Mammary epithelial cell (primary cell): ENCODE measurements at regions not wholly inside any gene's neighbourhood (a gene's known extent, or its start where the extent isn't known, plus 50 kb on each side); places are given as distances from the start of the nearest gene placed in this dataset.

Experiments used
- CTCF ChIP-seq, 2 donors: IDR thresholded peaks in 1 of 2; conservative IDR thresholded peaks in 1 of 2; 2 replicates each; pipeline ENCODE4 v1.5.1; 2011 to 2012; ENCODE audit warnings: inconsistent platforms in 2 of 2, low read length in 2 of 2, mild to moderate bottlenecking in 2 of 2, control low read depth in 1 of 2, low read depth in 1 of 2; ENCODE audit not compliant: insufficient read depth in 1 of 2; ENCODE audit errors: extremely low read depth in 1 of 2
- EZH2 ChIP-seq: IDR thresholded peaks from 2 replicates; pipeline ENCODE4 v1.6.1; 2012; ENCODE audit warnings: low read length, inconsistent platforms, borderline replicate concordance

GRCh38 chr7:70935311-70935710 is 196.6 kb upstream of the GALNT17 start:
- TF ChIP-seq CTCF (conservative IDR thresholded peaks at IDR 0.05 in 1 of 2, IDR thresholded peaks at IDR 0.05 in 1 of 2; ENCODE audit: extremely low read depth in 1 of 2, insufficient read depth in 1 of 2, low read depth in 1 of 2, low read length in 2 of 2) (no peak), EZH2 (no peak)
